ENCODE measurements at regions not wholly inside any gene's neighbourhood (a gene's known extent, or its start where the extent isn't known, plus 50 kb on each side); places are given as distances from the start of the nearest gene placed in this dataset.

- no peak for TF ChIP-seq CTCF (IDR thresholded peaks at IDR 0.05; ENCODE audit: borderline replicate concordance, extremely low read depth, low read length, poor library complexity, severe bottlenecking)
- no peak for TF ChIP-seq EZH2 (IDR thresholded peaks at IDR 0.05; ENCODE audit: borderline replicate concordance, low read depth, low read length, severe bottlenecking)
Observed at GRCh38 chr1:191870490-191870889, 287.8 kb upstream of the RGS18 start.
